H9 (cell line): ENCODE measurements at regions not wholly inside any gene's neighbourhood (a gene's known extent, or its start where the extent isn't known, plus 50 kb on each side); places are given as distances from the start of the nearest gene placed in this dataset.

Experiments
- DNase-seq: peaks from one replicate; pipeline ENCODE4 v3.0.0-alpha.2; 2017
- H2AFZ ChIP-seq: one replicate; pipeline ENCODE4 v1.6.1; 2013; ENCODE audit warnings: mild to moderate bottlenecking, low read length, control low read depth, moderate library complexity
- H2AK5ac ChIP-seq: 2 replicates; pipeline ENCODE4 v1.6.1; 2013; ENCODE audit warnings: low read length, control low read depth, mixed read lengths; ENCODE audit not compliant: insufficient read length
- H2BK120ac ChIP-seq: one replicate; pipeline ENCODE4 v1.6.1; 2013; ENCODE audit warnings: low read depth, mild to moderate bottlenecking, low read length, control low read depth, inconsistent platforms; ENCODE audit not compliant: poor library complexity, severe bottlenecking
- H2BK12ac ChIP-seq: 2 replicates; pipeline ENCODE4 v1.6.1; 2013; ENCODE audit warnings: low read length, control low read depth, mixed read lengths, low read depth; ENCODE audit not compliant: insufficient read length
- H2BK15ac ChIP-seq: 2 replicates; pipeline ENCODE4 v1.6.1; 2013; ENCODE audit warnings: low read depth, low read length, control low read depth
- H2BK20ac ChIP-seq: one replicate; pipeline ENCODE4 v1.6.1; 2013; ENCODE audit warnings: low read depth, mild to moderate bottlenecking, low read length, control low read depth, inconsistent platforms; ENCODE audit not compliant: poor library complexity, severe bottlenecking
- H2BK5ac ChIP-seq: 2 replicates; pipeline ENCODE4 v1.6.1; 2013; ENCODE audit warnings: low read length, control low read depth, mixed read lengths; ENCODE audit not compliant: insufficient read length
- H3K14ac ChIP-seq: 2 replicates; pipeline ENCODE4 v1.6.1; 2013; ENCODE audit warnings: low read length, control low read depth; ENCODE audit not compliant: insufficient read depth
- H3K18ac ChIP-seq: 2 replicates; pipeline ENCODE4 v1.6.1; 2013; ENCODE audit warnings: low read depth, mild to moderate bottlenecking, mixed read lengths, low read length, control low read depth; ENCODE audit not compliant: insufficient read length
- H3K23ac ChIP-seq: 2 replicates; pipeline ENCODE4 v1.6.1; 2013; ENCODE audit warnings: low read length, control low read depth, mixed read lengths, low read depth; ENCODE audit not compliant: insufficient read length
- H3K23me2 ChIP-seq: 2 replicates; pipeline ENCODE4 v1.6.1; 2013; ENCODE audit warnings: low read depth, mild to moderate bottlenecking, mixed read lengths, low read length, control low read depth; ENCODE audit not compliant: insufficient read length, poor library complexity, severe bottlenecking
- H3K27ac ChIP-seq: 2 replicates; pipeline ENCODE4 v1.5.1; 2013; ENCODE audit warnings: low read length, control low read depth, mixed read lengths, low read depth; ENCODE audit not compliant: insufficient read length
- H3K27me3 ChIP-seq: 2 replicates; pipeline ENCODE4 v1.6.1; 2013; ENCODE audit warnings: low read length, control low read depth, inconsistent platforms; ENCODE audit not compliant: insufficient read depth
- H3K4ac ChIP-seq: 2 replicates; pipeline ENCODE4 v1.6.1; 2013; ENCODE audit warnings: low read depth, mild to moderate bottlenecking, control low read depth, inconsistent platforms, low read length, moderate library complexity
- H3K4me1 ChIP-seq: 2 replicates; pipeline ENCODE4 v1.6.1; 2013; ENCODE audit warnings: low read length, control low read depth, inconsistent platforms; ENCODE audit not compliant: insufficient read depth
- H3K4me2 ChIP-seq: 2 replicates; pipeline ENCODE4 v1.6.1; 2013; ENCODE audit warnings: low read length, control low read depth, mixed read lengths; ENCODE audit not compliant: insufficient read length, insufficient read depth
- H3K56ac ChIP-seq: 2 replicates; pipeline ENCODE4 v1.6.1; 2013; ENCODE audit warnings: low read depth, mild to moderate bottlenecking, mixed read lengths, low read length, control low read depth; ENCODE audit not compliant: insufficient read length
- H3K79me1 ChIP-seq: 2 replicates; pipeline ENCODE4 v1.6.1; 2013; ENCODE audit warnings: low read depth, mild to moderate bottlenecking, moderate library complexity, low read length, control low read depth, inconsistent platforms; ENCODE audit not compliant: insufficient read depth, poor library complexity, severe bottlenecking
- H3K79me2 ChIP-seq: 2 replicates; pipeline ENCODE4 v1.6.1; 2013; ENCODE audit warnings: low read length, control low read depth, inconsistent platforms; ENCODE audit not compliant: insufficient read depth
- H3K9ac ChIP-seq: 2 replicates; pipeline ENCODE4 v1.6.1; 2013; ENCODE audit warnings: low read length, control low read depth, mixed read lengths; ENCODE audit not compliant: insufficient read length; ENCODE audit errors: extremely low read depth
- H3K9me3 ChIP-seq: one replicate; pipeline ENCODE4 v1.6.1; 2013; ENCODE audit warnings: low read depth, low read length, inconsistent platforms; ENCODE audit not compliant: control insufficient read depth
- H3T11ph ChIP-seq: one replicate; pipeline ENCODE4 v1.6.1; 2013; ENCODE audit warnings: mild to moderate bottlenecking, low read length, control low read depth, inconsistent platforms
- H4K20me1 ChIP-seq: one replicate; pipeline ENCODE4 v1.6.1; 2013; ENCODE audit not compliant: control insufficient read depth, insufficient read length, insufficient read depth
- H4K5ac ChIP-seq: 2 replicates; pipeline ENCODE4 v1.6.1; 2013; ENCODE audit warnings: low read depth, mild to moderate bottlenecking, mixed read lengths, low read length, control low read depth; ENCODE audit not compliant: insufficient read length
- H4K8ac ChIP-seq: replicated peaks from 2 replicates; pipeline ENCODE4 v1.6.1; 2013; ENCODE audit warnings: low read length, control low read depth, mixed read lengths, low read depth; ENCODE audit not compliant: insufficient read length
- H4K91ac ChIP-seq: 2 replicates; pipeline ENCODE4 v1.6.1; 2013; ENCODE audit warnings: low read depth, mild to moderate bottlenecking, moderate library complexity, mixed read lengths, low read length, control low read depth; ENCODE audit not compliant: insufficient read length
- H3K27ac Mint-ChIP-seq, 3 experiments: 2 replicates in 2 of 3; 3 replicates in 1 of 3; pipeline ENCODE4 v1.8.0; 2020 to 2021; ENCODE audit warnings: mixed read lengths in 3 of 3, mild to moderate bottlenecking in 1 of 3, moderate library complexity in 1 of 3
- H3K27me3 Mint-ChIP-seq: 2 replicates; pipeline ENCODE4 v1.8.0; 2021; ENCODE audit warnings: low read depth, mild to moderate bottlenecking, moderate library complexity, mixed read lengths
- H3K36me3 Mint-ChIP-seq, 3 experiments: 2 replicates in 2 of 3; 3 replicates in 1 of 3; pipeline ENCODE4 v1.8.0; 2020 to 2021; ENCODE audit warnings: low read depth in 3 of 3, mixed read lengths in 3 of 3; ENCODE audit not compliant: insufficient read depth in 1 of 3
- H3K4me1 Mint-ChIP-seq, 2 experiments: 2 replicates each; pipeline ENCODE4 v1.8.0; 2020; ENCODE audit warnings: mixed read lengths in 2 of 2
- H3K4me3 Mint-ChIP-seq, 2 experiments: 2 replicates in 1 of 2; 3 replicates in 1 of 2; pipeline ENCODE4 v1.8.0; 2020 to 2021; ENCODE audit warnings: mild to moderate bottlenecking in 2 of 2, mixed read lengths in 2 of 2, moderate library complexity in 1 of 2
- H3K9me3 Mint-ChIP-seq, 2 experiments: 2 replicates in 1 of 2; 3 replicates in 1 of 2; pipeline ENCODE4 v1.8.0; 2020; ENCODE audit warnings: mild to moderate bottlenecking in 2 of 2, mixed read lengths in 2 of 2, moderate library complexity in 1 of 2
- WGBS: extraction: QIAGEN DNeasy Blood & Tissue Kit; methylation state at CpG from one replicate; pipeline ENCODE4 v1.1.7; 2013; ENCODE audit warnings: missing lambda C conversion rate, low lambda C conversion rate, mixed read lengths; ENCODE audit not compliant: insufficient read length; ENCODE audit errors: extremely low coverage; 5-methylcytosine and 5-hydroxymethylcytosine counted together
- TF ChIP-seq, protein P1 (sequence below): fragments of 200-600 bp; sonication (generic); conservative IDR thresholded peaks from 3 replicates; pipeline ENCODE4 v1.8.0; 2021; ENCODE audit warnings: antibody characterized with exemption, mild to moderate bottlenecking

GRCh38 chr9:23314247-23314646 lies 511.8 kb downstream of the ELAVL2 start:
- Histone ChIP-seq H4K91ac (no peak overlapping the region), H4K8ac (no peak overlapping the region), H3K79me1 (no peaks in the 10 kb centered on the region), H4K5ac (no peak overlapping the region), H3K23me2 (no peaks in the 10 kb centered on the region), H3K4me1 (no peaks in the 10 kb centered on the region), H3K9ac (no peak overlapping the region), H3K79me2 (no peaks in the 10 kb centered on the region), H3T11ph (no peak overlapping the region), H3K4ac (no peak overlapping the region), H2AK5ac (no peak overlapping the region), H2AFZ (no peak overlapping the region), H3K23ac (no peak overlapping the region), H3K14ac (no peak overlapping the region), H3K56ac (no peak overlapping the region), H3K18ac (no peak overlapping the region), H3K4me2 (no peak overlapping the region), H3K27ac (no peak overlapping the region), H3K27me3 (no peaks in the 10 kb centered on the region), H2BK120ac (no peak overlapping the region), H2BK20ac (no peak overlapping the region), H2BK15ac (no peak overlapping the region), H2BK5ac (no peak overlapping the region), H3K9me3 (no peaks in the 10 kb centered on the region), H4K20me1 (no peaks in the 10 kb centered on the region), H2BK12ac (no peak overlapping the region)
- H3K9me3 Mint-ChIP-seq, result peaks cover 0 to 4% of the 10 kb centered on the region in 2 experiments; a peak in 2 of 5 replicates
- no peaks in the 10 kb centered on the region for H3K36me3 Mint-ChIP-seq
- no CpG with 5 or more reads among the region's 4 CpGs for WGBS
- no peaks in the 10 kb centered on the region for H3K27me3 Mint-ChIP-seq
- no peak overlapping the region for H3K27ac Mint-ChIP-seq
- no peak overlapping the region for H3K4me3 Mint-ChIP-seq
- no peak for DNase-seq
- TF ChIP-seq, protein P1, sequence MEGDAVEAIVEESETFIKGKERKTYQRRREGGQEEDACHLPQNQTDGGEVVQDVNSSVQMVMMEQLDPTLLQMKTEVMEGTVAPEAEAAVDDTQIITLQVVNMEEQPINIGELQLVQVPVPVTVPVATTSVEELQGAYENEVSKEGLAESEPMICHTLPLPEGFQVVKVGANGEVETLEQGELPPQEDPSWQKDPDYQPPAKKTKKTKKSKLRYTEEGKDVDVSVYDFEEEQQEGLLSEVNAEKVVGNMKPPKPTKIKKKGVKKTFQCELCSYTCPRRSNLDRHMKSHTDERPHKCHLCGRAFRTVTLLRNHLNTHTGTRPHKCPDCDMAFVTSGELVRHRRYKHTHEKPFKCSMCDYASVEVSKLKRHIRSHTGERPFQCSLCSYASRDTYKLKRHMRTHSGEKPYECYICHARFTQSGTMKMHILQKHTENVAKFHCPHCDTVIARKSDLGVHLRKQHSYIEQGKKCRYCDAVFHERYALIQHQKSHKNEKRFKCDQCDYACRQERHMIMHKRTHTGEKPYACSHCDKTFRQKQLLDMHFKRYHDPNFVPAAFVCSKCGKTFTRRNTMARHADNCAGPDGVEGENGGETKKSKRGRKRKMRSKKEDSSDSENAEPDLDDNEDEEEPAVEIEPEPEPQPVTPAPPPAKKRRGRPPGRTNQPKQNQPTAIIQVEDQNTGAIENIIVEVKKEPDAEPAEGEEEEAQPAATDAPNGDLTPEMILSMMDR, result no peak
- H3K4me1 Mint-ChIP-seq, result peaks cover 4% of the 10 kb centered on the region in 2 experiments; a peak in 2 of 4 replicates
